G401 (cell line): ENCODE measurements at regions not wholly inside any gene's neighbourhood (a gene's known extent, or its start where the extent isn't known, plus 50 kb on each side); places are given as distances from the start of the nearest gene placed in this dataset.
"Not testable (repeated sequence)": the region's sequence is repeated elsewhere in the genome, so short reads cannot be mapped to it uniquely, and the experiment has no call there.

ENCODE experiments used
- DNase-seq: peaks from one replicate; pipeline ENCODE4 v3.0.0-alpha.2; 2015; ENCODE audit warnings: low spot score
- in situ Hi-C: cut with HindIII; loops from 2 replicates; pipeline ENCODE4 v1.10.0; 2016; ENCODE audit warnings: low sequenced_read_pairs, mixed read lengths

GRCh38 chr1:193402037-193402436 lies 215.6 kb upstream of the B3GALT2 start:
- in situ Hi-C loops, result no loop called here
- DNase-seq, result no peak

DNA sequence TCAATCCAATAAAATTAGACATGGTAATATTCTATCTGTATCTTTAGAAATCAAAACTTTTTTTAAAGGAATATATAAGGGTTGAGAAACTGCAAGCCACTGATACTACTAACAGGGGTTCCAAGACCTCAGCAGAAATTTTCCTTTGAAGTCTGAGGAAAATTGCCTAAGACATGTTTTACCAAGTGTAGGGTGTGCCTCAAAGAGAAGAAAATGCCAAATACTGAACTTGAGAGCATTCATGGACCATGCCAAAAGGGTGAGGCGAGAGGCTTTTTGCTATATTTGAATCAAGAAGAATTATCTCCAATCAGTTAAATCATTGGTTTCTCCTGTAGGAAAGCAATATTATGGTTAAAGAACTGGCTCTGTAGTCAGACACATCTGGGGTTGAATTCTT lies 207.9 kb upstream of the B3GALT2 start:
- DNase-seq, result no peak
- in situ Hi-C loops, result no loop called here

GRCh38 chr1:193392686-193393085 lies 206.3 kb upstream of the B3GALT2 start:
- in situ Hi-C loops, result no loop called here
- DNase-seq, result no peak

DNA sequence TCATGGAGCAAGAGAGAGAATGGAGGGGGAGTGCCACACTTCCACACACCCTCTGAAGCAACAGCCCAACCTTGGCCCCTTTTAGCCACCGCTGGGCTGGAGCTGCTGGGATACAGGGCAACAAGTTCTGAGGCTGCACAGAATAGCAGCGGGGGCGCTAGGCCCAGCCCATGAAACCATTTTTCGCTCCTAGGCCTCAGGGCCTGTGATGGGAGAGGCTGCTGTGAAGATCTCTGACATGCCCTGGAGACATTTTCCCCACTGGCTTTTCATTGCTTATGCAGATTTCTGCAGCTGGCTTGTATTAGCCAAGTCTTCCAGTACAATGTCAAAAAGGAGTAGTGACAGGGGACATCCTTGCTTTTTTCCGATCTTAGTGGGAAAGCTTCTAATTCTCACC lies 202.3 kb upstream of the B3GALT2 start:
- in situ Hi-C loops, result no loop called here
- DNase-seq, result no peak

DNA sequence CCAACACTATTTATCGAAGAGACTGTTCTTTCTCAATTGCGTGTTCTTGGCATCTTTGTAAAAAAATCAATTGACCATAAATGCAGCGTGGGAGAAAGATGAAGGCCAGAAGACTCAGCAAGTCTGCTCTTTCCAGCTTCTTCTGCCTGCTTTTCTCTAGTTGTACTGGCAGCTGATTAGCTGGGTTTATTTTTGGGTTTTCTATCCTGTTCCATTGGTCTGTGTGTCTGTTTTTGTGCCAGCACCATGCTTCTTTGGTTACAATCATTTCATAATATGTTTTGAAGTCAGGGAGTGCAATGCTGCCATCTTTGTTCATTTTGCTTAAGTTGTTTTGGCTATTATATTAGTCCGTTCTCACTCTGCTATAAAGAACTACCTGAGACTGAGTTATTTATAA lies 201.8 kb upstream of the B3GALT2 start:
- in situ Hi-C loops, result no loop called here
- no peak for DNase-seq

- in situ Hi-C loops, result no loop called here
- no peak for DNase-seq
Observed at GRCh38 chr1:193387406-193387805, 201.0 kb upstream of the B3GALT2 start.

GRCh38 chr1:193378451-193378850 lies 192.0 kb upstream of the B3GALT2 start:
- DNase-seq, in situ Hi-C loops: not testable (repeated sequence)

GRCh38 chr1:193377472-193377871 lies 191.1 kb upstream of the B3GALT2 start:
- in situ Hi-C loops, result no loop called here
- no peak for DNase-seq

DNA sequence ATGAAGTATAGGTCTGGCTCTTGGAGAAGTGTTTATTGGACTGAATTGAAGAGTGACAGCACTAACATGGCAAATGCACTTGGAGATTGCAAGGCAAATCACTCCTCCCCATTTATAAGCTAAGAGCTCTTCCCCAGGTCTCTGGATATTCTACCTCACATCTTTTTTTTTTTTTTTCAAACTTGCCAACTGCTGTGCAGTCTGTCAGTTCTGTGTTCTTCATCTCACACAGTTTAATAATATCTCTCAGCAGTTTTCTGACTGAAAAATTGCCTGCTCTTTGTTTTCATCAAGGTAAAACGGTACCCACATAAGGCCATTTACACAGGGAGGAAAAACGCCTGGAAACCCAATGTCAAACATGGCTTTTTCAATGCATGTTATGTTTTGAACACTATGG lies 186.1 kb upstream of the B3GALT2 start:
- no peak for DNase-seq
- in situ Hi-C loops, result no loop called here

DNA sequence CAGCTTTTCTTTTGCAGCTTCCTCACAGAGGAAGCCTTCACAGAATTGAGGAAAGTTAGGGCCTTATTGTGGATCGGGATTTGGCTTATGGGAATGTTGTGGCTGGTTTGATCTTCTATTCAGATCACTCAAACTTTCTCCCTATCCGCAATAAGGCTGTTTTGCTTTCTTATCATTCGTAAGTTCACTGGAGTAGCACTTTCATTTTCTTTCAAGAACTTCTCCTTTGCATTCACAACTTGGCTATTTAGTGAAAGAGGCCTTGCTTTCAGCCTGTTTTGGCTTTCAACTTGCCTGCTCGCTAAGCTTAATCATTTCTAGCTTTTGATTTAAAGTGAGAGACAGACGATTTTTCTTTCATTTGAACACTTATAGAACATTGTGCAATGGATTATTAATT lies 181.9 kb upstream of the B3GALT2 start:
- in situ Hi-C loops, result no loop called here

GRCh38 chr1:193367863-193368262 lies 181.4 kb upstream of the B3GALT2 start:
- in situ Hi-C loops, result no loop called here
- DNase-seq, result no peak

More for the DNA sequence above, 181.9 kb upstream of the B3GALT2 start:
- DNase-seq, result no peak

- in situ Hi-C loops, result no loop called here
- DNase-seq, result no peak
Observed at GRCh38 chr1:193366764-193367507, 180.5 kb upstream of the B3GALT2 start.

- in situ Hi-C loops, result no loop called here
- DNase-seq, result no peak
Observed at GRCh38 chr1:193365966-193366365, 179.6 kb upstream of the B3GALT2 start.

DNA sequence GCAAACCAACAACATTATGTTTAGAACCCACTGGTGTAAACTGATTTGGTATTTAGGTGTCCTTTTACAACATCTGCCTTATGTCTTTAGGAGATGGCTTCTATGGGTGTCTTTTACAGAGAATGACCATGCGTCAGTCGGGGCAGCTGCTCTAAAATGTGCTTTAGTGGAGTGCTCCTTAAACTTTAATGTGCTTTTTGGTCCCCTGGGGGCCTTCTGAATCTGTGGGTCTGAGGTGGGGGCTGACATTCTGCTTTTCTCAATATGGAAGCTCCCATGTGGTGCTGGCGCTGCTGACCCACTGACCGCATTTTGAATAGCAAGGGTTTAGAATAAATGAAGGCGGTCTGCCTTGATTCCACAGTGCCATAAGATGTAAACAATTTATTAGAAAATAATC lies 173.2 kb upstream of the B3GALT2 start:
- no peak for DNase-seq
- in situ Hi-C loops, result no loop called here

DNA sequence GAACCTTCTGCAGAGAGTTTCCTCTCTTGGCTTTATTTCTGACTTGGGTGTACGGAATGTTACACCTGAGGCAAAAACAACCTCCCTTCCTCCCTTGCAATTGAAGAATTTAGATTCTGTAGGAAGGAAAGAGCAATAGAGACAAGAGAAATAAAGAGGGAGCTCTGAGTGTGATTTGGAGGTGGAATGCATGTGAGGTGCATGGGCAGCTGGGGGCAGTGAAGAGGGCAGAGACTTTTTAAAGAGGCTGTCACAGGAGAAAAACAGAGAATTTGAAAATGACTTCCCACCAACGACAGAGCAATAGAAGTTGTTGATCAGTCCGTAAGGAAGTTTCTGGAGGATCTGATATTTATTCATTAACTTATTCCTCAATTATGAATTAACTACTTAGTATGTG lies 172.0 kb upstream of the B3GALT2 start:
- DNase-seq, result no peak
- in situ Hi-C loops, result no loop called here

DNA sequence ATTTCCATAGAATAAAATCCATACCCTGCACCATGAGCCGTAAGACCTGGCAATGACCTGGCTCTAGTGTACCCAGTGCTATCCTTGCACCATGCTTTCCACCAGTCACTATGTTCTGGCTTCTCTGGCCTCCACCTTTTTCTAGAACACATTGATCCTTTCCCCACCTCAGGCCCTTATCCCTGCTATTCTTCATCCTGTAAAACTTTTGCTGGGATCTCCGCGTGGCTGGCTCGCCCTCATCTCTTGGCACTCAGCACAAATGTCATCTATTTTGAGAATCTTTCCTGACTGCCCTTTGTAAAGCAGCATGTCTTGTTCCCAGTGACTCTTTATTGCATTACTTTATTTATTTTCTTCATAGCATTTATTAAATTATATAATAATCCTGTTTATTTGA lies 169.8 kb upstream of the B3GALT2 start:
- in situ Hi-C loops, result no loop called here
- no peak for DNase-seq

- no peak for DNase-seq
- in situ Hi-C loops, result no loop called here
Observed at GRCh38 chr1:193355626-193356025, 169.2 kb upstream of the B3GALT2 start.

DNA sequence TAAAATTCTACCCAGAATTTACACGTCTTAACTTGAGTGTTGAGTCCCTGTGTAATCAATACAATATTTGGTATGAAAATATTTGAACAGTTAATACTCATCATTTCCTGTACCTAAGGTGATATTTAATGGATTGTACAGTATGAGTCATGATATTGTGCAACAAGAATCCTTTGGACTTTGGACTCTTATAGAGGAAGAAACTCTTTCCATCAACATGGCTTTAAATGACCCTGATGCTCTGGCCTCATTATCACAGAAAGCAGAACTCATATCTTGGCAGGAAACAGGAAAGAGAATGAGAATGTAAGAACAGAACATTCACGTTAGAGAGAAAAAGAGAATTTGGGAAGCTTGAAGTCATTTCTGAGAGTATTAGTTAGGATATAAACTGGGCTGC lies 168.8 kb upstream of the B3GALT2 start:
- in situ Hi-C loops, result no loop called here
- DNase-seq, result no peak

- in situ Hi-C loops, result no loop called here
- DNase-seq, result no peak
Observed at GRCh38 chr1:193348769-193349535, 162.5 kb upstream of the B3GALT2 start.

GRCh38 chr1:193348091-193348768 lies 161.8 kb upstream of the B3GALT2 start:
- no peak for DNase-seq
- in situ Hi-C loops, result no loop called here
